Sigmoid colon (tissue), 6 donors: ENCODE measurements at regions not wholly inside any gene's neighbourhood (a gene's known extent, or its start where the extent isn't known, plus 50 kb on each side); places are given as distances from the start of the nearest gene placed in this dataset.
A peak's percentile ranks its signal among the peaks of the same experiment; 100 is the strongest.

ENCODE experiments used
- DNase-seq: peaks from one replicate; pipeline ENCODE4 v3.0.0-alpha.2; 2019
- H3K27ac ChIP-seq, 4 donors: fragments of 200-600 bp; sonication (generic); one replicate each; pipeline ENCODE4 v1.5.1; 2016 to 2019; ENCODE audit warnings: mild to moderate bottlenecking in 1 of 4
- H3K27me3 ChIP-seq, 3 donors: fragments of 200-600 bp; sonication (generic); one replicate each; pipeline ENCODE4 v1.5.1; 2019; ENCODE audit warnings: mild to moderate bottlenecking in 1 of 3
- H3K36me3 ChIP-seq, 4 donors: fragments of 200-600 bp; sonication (generic); one replicate each; pipeline ENCODE4 v1.5.1; 2016 to 2019
- H3K4me1 ChIP-seq, 4 donors: fragments of 200-600 bp; sonication (generic); one replicate each; pipeline ENCODE4 v1.5.1; 2017 to 2019
- H3K4me3 ChIP-seq, 4 donors: fragments of 200-600 bp; sonication (generic); one replicate each; pipeline ENCODE4 v1.5.1; 2017 to 2019; ENCODE audit warnings: mild to moderate bottlenecking in 2 of 4, moderate library complexity in 1 of 4
- H3K9me3 ChIP-seq, 4 donors: fragments of 200-600 bp in 3 of 4; sonication (generic) in 3 of 4; one replicate each; pipeline versions ENCODE4 v1.5.1 to v1.6.1; 2013 to 2019
- CTCF ChIP-seq, 4 experiments: fragments of 450-650 bp in 3 of 4; fragments of 200-600 bp in 1 of 4; IDR thresholded peaks; one replicate each; pipeline ENCODE4 v1.5.1; 2016 to 2019; ENCODE audit warnings: antibody characterized with exemption in 4 of 4, mild to moderate bottlenecking in 3 of 4, moderate library complexity in 2 of 4
- EP300 ChIP-seq, 4 donors: sonication (generic); formaldehyde crosslinking; IDR thresholded peaks; one replicate each; pipeline ENCODE4 v1.6.1; 2017; ENCODE audit warnings: antibody characterized with exemption in 4 of 4
- POLR2A ChIP-seq, 2 donors: fragments of 450-650 bp; IDR thresholded peaks; one replicate each; pipeline ENCODE4 v1.6.1; 2016; ENCODE audit warnings: antibody characterized with exemption in 2 of 2, mild to moderate bottlenecking in 2 of 2, moderate library complexity in 2 of 2
- POLR2AphosphoS5 ChIP-seq, 4 donors: sonication (generic); formaldehyde crosslinking; IDR thresholded peaks; one replicate each; pipeline ENCODE4 v1.6.1; 2017; ENCODE audit warnings: antibody characterized with exemption in 4 of 4
- WGBS, 2 donors: extraction: QIAGEN DNeasy Blood & Tissue Kit; methylation state at CpG; one replicate each; pipeline ENCODE4 v1.1.7; 2013; 5-methylcytosine and 5-hydroxymethylcytosine counted together
- intact Hi-C: fragments of 100-400 bp; cut with DNase I; formaldehyde crosslinking; loops from one replicate; pipeline ENCODE4 v1.15.1; 2023
- donor health status: healthy with polysubstance abuse.
- donor health status: healthy.

- 45 to 53% methylated on average over 4 of the region's 4 CpGs for WGBS, 2 donors
- H3K27me3 ChIP-seq, result no peaks in the 10 kb centered on the region
- intact Hi-C loops, result no loop called here
Measured at GRCh38 chr11:112880495-112880894, 80.7 kb upstream of the NCAM1 start.

GRCh38 chr11:112881461-112881860 is 79.8 kb upstream of the NCAM1 start:
- Histone ChIP-seq H3K27ac (peak overlapping the region; percentile 20 to 62 (median 33)), H3K27me3 (no peaks in the 10 kb centered on the region), H3K36me3 (no peaks in the 10 kb centered on the region), H3K4me1 (peaks cover 0 to 22% (median 10%) of the 10 kb centered on the region in 4 donors), H3K9me3 (no peaks in the 10 kb centered on the region), H3K4me3 (peak overlapping the region; percentile 10 to 50 (median 42))
- DNase-seq, result peak; percentile 83
- TF ChIP-seq POLR2AphosphoS5 (IDR thresholded peaks at IDR 0.05) (peak; percentile 13 to 72 (median 54)), EP300 (IDR thresholded peaks at IDR 0.05) (no peak)
- WGBS, 2 donors, result 17 to 61% methylated on average over 17 of the region's 17 CpGs
- intact Hi-C loops, result no loop called here

More at GRCh38 chr11:112880495-112880894, 80.7 kb upstream of the NCAM1 start:
- no peak for DNase-seq
- TF ChIP-seq CTCF (IDR thresholded peaks at IDR 0.05), result no peak
- TF ChIP-seq POLR2AphosphoS5 (IDR thresholded peaks at IDR 0.05), result no peak
- TF ChIP-seq EP300 (IDR thresholded peaks at IDR 0.05), result no peak
- no peak for TF ChIP-seq POLR2A (IDR thresholded peaks at IDR 0.05)
- H3K36me3 ChIP-seq, result no peaks in the 10 kb centered on the region
- H3K27ac ChIP-seq, result no peak overlapping the region
- H3K4me3 ChIP-seq, result no peak overlapping the region
- no peaks in the 10 kb centered on the region for H3K9me3 ChIP-seq
- peaks cover 0 to 22% (median 10%) of the 10 kb centered on the region in 4 donors for H3K4me1 ChIP-seq

GRCh38 chr11:112882494-112883381 is 78.5 kb upstream of the NCAM1 start:
- intact Hi-C loops, result no loop called here
- Histone ChIP-seq H3K27me3 (no peaks in the 10 kb centered on the region), H3K36me3 (no peaks in the 10 kb centered on the region), H3K4me3 (no peak overlapping the region), H3K4me1 (peaks cover 0 to 22% (median 10%) of the 10 kb centered on the region in 4 donors), H3K9me3 (no peaks in the 10 kb centered on the region), H3K27ac (peak overlapping the region in 1 of 4 donors; percentile 24)
- no peak for TF ChIP-seq EP300 (IDR thresholded peaks at IDR 0.05)
- no peak for TF ChIP-seq POLR2AphosphoS5 (IDR thresholded peaks at IDR 0.05)
- no peak for TF ChIP-seq CTCF (IDR thresholded peaks at IDR 0.05)
- no peak for DNase-seq
- 68 to 75% methylated on average over 6 of the region's 6 CpGs for whole genome bisulfite sequencing, 2 donors

- Histone ChIP-seq H3K4me3 (no peak overlapping the region), H3K9me3 (no peaks in the 10 kb centered on the region), H3K27me3 (no peaks in the 10 kb centered on the region), H3K27ac (no peak overlapping the region), H3K36me3 (no peaks in the 10 kb centered on the region), H3K4me1 (peaks cover 0 to 22% (median 10%) of the 10 kb centered on the region in 4 donors)
- 61 to 75% methylated on average over 5 of the region's 5 CpGs for WGBS, 2 donors
- intact Hi-C loops, result no loop called here
- TF ChIP-seq POLR2AphosphoS5 (IDR thresholded peaks at IDR 0.05) (no peak), CTCF (IDR thresholded peaks at IDR 0.05) (no peak), POLR2A (IDR thresholded peaks at IDR 0.05) (no peak), EP300 (IDR thresholded peaks at IDR 0.05) (no peak)
- no peak for DNase-seq
Measured at GRCh38 chr11:112884012-112884767, 77.0 kb upstream of the NCAM1 start.
